ENCODE measurements at regions not wholly inside any gene's neighbourhood (a gene's known extent, or its start where the extent isn't known, plus 50 kb on each side); places are given as distances from the start of the nearest gene placed in this dataset.

GRCh38 chrX:137425986-137426385, 139.9 kb upstream of the ZIC3 start:
- no peak for TF ChIP-seq POLR2AphosphoS5 (IDR thresholded peaks at IDR 0.05; ENCODE audit: low read depth, low read length)
- TF ChIP-seq CTCF (IDR thresholded peaks at IDR 0.05): no peak
